PC-9 (cell line): ENCODE measurements at regions not wholly inside any gene's neighbourhood (a gene's known extent, or its start where the extent isn't known, plus 50 kb on each side); places are given as distances from the start of the nearest gene placed in this dataset.

Source experiments
- CTCF ChIP-seq: fragments of 200-600 bp; sonication (generic); conservative IDR thresholded peaks from 2 replicates; pipeline ENCODE4 v1.6.1; 2017; ENCODE audit warnings: mixed run types, antibody characterized with exemption, mild to moderate bottlenecking, moderate library complexity
- EZH2 ChIP-seq: fragments of 200-600 bp; sonication (generic); IDR thresholded peaks from 2 replicates; pipeline ENCODE4 v1.8.0; 2017; ENCODE audit warnings: antibody characterized with exemption, low read depth

- TF ChIP-seq CTCF: no peak
- TF ChIP-seq EZH2: no peak
These were observed 50.4 kb downstream of the RTL9 start for GRCh38 chrX:110408949-110409588.
